K562 (cell line): ENCODE measurements at regions not wholly inside any gene's neighbourhood (a gene's known extent, or its start where the extent isn't known, plus 50 kb on each side); places are given as distances from the start of the nearest gene placed in this dataset.

ENCODE experiments used
- ATAC-seq: fragments of 200-7000 bp; cut with Tn5 transposase; 3 replicates; pipeline ENCODE4 v1.9.1; 2020; ENCODE audit warnings: moderate library complexity
- BruUV-seq: library from RNA; stranded (reverse); fragments of 400-500 nt; replicated peaks from 2 replicates; lab custom pipeline; 2021; lab: Mats Ljungman, UMichigan
- CTCF ChIA-PET: fragments of 300-600 bp; formaldehyde crosslinking; extraction: SDS; loops from one replicate; lab custom pipeline; 2021; ENCODE audit warnings: low intra/inter-chr PET ratio; lab: Yijun Ruan, JAX
- POLR2A ChIA-PET: fragments of 300-600, 350-650 bp; sonication (Branson Sonifier 250); formaldehyde crosslinking; extraction: SDS; loops from one replicate; lab custom pipeline; 2021; ENCODE audit warnings: antibody characterized with exemption, inconsistent platforms; lab: Yijun Ruan, JAX
- DNase-seq, 4 experiments: peaks; one replicate each; pipeline versions ENCODE4 v3.0.0 to v3.0.0-alpha.2; 2011 to 2018; ENCODE audit warnings: low spot score in 3 of 4, mixed read lengths in 3 of 4; ENCODE audit errors: extremely low read depth in 1 of 4
- FAIRE-seq: peaks from 2 replicates; lab custom pipeline; 2011; peaks lifted over from hg19 to GRCh38; lab: Jason Lieb, UNC
- H2AFZ ChIP-seq: 2 replicates; pipeline ENCODE4 v1.6.0; 2011; ENCODE audit warnings: low read depth, low read length, control low read depth, inconsistent platforms
- H3K27ac ChIP-seq: fragments of 200-600 bp; 3 replicates; pipeline ENCODE4 v1.8.0; 2011; ENCODE audit warnings: low read depth, mild to moderate bottlenecking, control low read depth, inconsistent platforms, low read length, moderate library complexity, mixed read lengths; ENCODE audit errors: extremely low read depth
- H3K27me3 ChIP-seq, 2 experiments: fragments of 300-600 bp in 1 of 2; 2 replicates in 1 of 2; 3 replicates in 1 of 2; pipeline versions ENCODE4 v1.6.0 to v1.8.0; 2011; ENCODE audit warnings: inconsistent platforms in 2 of 2, low read length in 2 of 2, mild to moderate bottlenecking in 1 of 2, mixed read lengths in 1 of 2, moderate library complexity in 1 of 2; ENCODE audit not compliant: control insufficient read depth in 2 of 2, insufficient read depth in 2 of 2
- H3K36me3 ChIP-seq: fragments of 300-600 bp; 3 replicates; pipeline ENCODE4 v1.8.0; 2011; ENCODE audit warnings: mild to moderate bottlenecking, low read length, inconsistent platforms; ENCODE audit not compliant: control insufficient read depth, insufficient read depth
- H3K4me1 ChIP-seq, 2 experiments: fragments of 200-600 bp in 1 of 2; replicated peaks in 1 of 2; 2 replicates in 1 of 2; 3 replicates in 1 of 2; pipeline versions ENCODE4 v1.5.1 to v1.8.0; 2011; ENCODE audit warnings: inconsistent platforms in 2 of 2, low read length in 2 of 2, mild to moderate bottlenecking in 1 of 2, mixed read lengths in 1 of 2, moderate library complexity in 1 of 2; ENCODE audit not compliant: control insufficient read depth in 2 of 2, insufficient read depth in 2 of 2
- H3K4me2 ChIP-seq: 2 replicates; pipeline ENCODE4 v1.6.1; 2011; ENCODE audit warnings: low read length, control low read depth, inconsistent platforms, mixed read lengths; ENCODE audit not compliant: insufficient read depth
- H3K4me3 ChIP-seq: fragments of 200-600 bp; sonication (generic), shearing (Covaris generic); 2 replicates; pipeline ENCODE4 v1.5.1; 2016; ENCODE audit warnings: control low read depth, inconsistent platforms
- H3K79me2 ChIP-seq: fragments of 200-600 bp; 3 replicates; pipeline ENCODE4 v1.8.0; 2011; ENCODE audit warnings: low read length, inconsistent platforms; ENCODE audit not compliant: control insufficient read depth, insufficient read depth
- H3K9ac ChIP-seq, 2 experiments: 2 replicates each; pipeline versions ENCODE4 v1.6.0 to v1.6.1; 2011; ENCODE audit warnings: low read depth in 2 of 2, low read length in 2 of 2, control low read depth in 1 of 2, inconsistent platforms in 1 of 2, mild to moderate bottlenecking in 1 of 2, mixed read lengths in 1 of 2; ENCODE audit not compliant: insufficient read depth in 1 of 2
- H3K9me1 ChIP-seq: one replicate; pipeline ENCODE4 v1.6.0; 2011; ENCODE audit warnings: inconsistent platforms, mild to moderate bottlenecking, low read length, moderate library complexity; ENCODE audit not compliant: control insufficient read depth, insufficient read depth
- H3K9me3 ChIP-seq: replicated peaks from 2 replicates; pipeline ENCODE4 v1.5.1; 2011; ENCODE audit warnings: low read depth, low read length, inconsistent platforms; ENCODE audit not compliant: control insufficient read depth, insufficient read depth
- H4K20me1 ChIP-seq: replicated peaks from 2 replicates; pipeline ENCODE4 v1.6.1; 2011; ENCODE audit warnings: low read length, inconsistent platforms, mixed read lengths; ENCODE audit not compliant: control insufficient read depth, insufficient read depth
- ARID1B ChIP-seq: fragments of 450-650 bp; IDR thresholded peaks from 2 replicates; pipeline ENCODE4 v1.6.1; 2016; ENCODE audit warnings: antibody characterized with exemption, mild to moderate bottlenecking, inconsistent platforms
- COPS2 ChIP-seq: fragments of 450-650 bp; conservative IDR thresholded peaks from 2 replicates; pipeline ENCODE4 v1.6.1; 2016; ENCODE audit warnings: mild to moderate bottlenecking, moderate library complexity
- ELF2 ChIP-seq: fragments of 250-450 bp; sonication (Bioruptor Pico); IDR thresholded peaks from 2 replicates; pipeline ENCODE4 v1.5.0; 2021; ENCODE audit warnings: mild to moderate bottlenecking
- GTF3C2 ChIP-seq: IDR thresholded peaks from 3 replicates; pipeline ENCODE4 v1.6.1; 2011; ENCODE audit warnings: borderline replicate concordance, mild to moderate bottlenecking, moderate library complexity; ENCODE audit not compliant: insufficient read length; ENCODE audit errors: extremely low read depth
- HDGF ChIP-seq: fragments of 450-650 bp; IDR thresholded peaks from 2 replicates; pipeline ENCODE4 v1.6.1; 2016
- NFATC3 ChIP-seq: fragments of 450-650 bp; IDR thresholded peaks from 2 replicates; pipeline ENCODE4 v1.6.1; 2017; ENCODE audit warnings: mild to moderate bottlenecking
- PHTF2 ChIP-seq: fragments of 250-450 bp; sonication (Bioruptor Pico); IDR thresholded peaks from 2 replicates; pipeline ENCODE4 v1.5.0; 2021; ENCODE audit warnings: mild to moderate bottlenecking
- SIN3A ChIP-seq, 2 experiments: fragments of 150-350 bp in 1 of 2; IDR thresholded peaks; 2 replicates each; pipeline ENCODE4 v1.6.1; 2011 to 2016; ENCODE audit warnings: borderline replicate concordance in 2 of 2, low read depth in 2 of 2, low read length in 2 of 2, mild to moderate bottlenecking in 2 of 2, moderate library complexity in 2 of 2; ENCODE audit not compliant: control insufficient read depth in 1 of 2
- SNRNP70 ChIP-seq: fragments of 200-400 bp; formaldehyde crosslinking; optimal IDR thresholded peaks from 2 replicates; pipeline ENCODE3; 2017; ENCODE audit warnings: low read depth, low read length
- THAP12 ChIP-seq: fragments of 250-450 bp; sonication (Bioruptor Pico); IDR thresholded peaks from 2 replicates; pipeline ENCODE4 v1.9.0; 2021; ENCODE audit warnings: mild to moderate bottlenecking, inconsistent platforms
- WHSC1 ChIP-seq: IDR thresholded peaks from one replicate; pipeline ENCODE4 v1.6.1; 2012; ENCODE audit warnings: low read length, control low read depth, inconsistent platforms
- ZC3H8 ChIP-seq: fragments of 450-650 bp; IDR thresholded peaks from 2 replicates; pipeline ENCODE4 v1.6.1; 2017
- ZNF146 ChIP-seq: IDR thresholded peaks from one replicate; pipeline ENCODE4 v1.6.1; 2018; ENCODE audit warnings: missing compliant biosample characterization; ENCODE audit not compliant: unreplicated experiment
- ZNF184 ChIP-seq: sonication (generic); formaldehyde crosslinking; IDR thresholded peaks from 2 replicates; pipeline ENCODE4 v1.5.0; 2020; ENCODE audit warnings: missing genetic modification reagents
- ZNF263 ChIP-seq: sonication (generic); formaldehyde crosslinking; IDR thresholded peaks from 2 replicates; pipeline ENCODE4 v1.8.0; 2022; ENCODE audit warnings: mild to moderate bottlenecking, missing genetic modification reagents, borderline replicate concordance
- ZNF57 ChIP-seq: fragments of 450-650 bp; formaldehyde crosslinking; IDR thresholded peaks from 2 replicates; pipeline ENCODE4 v1.4.0; 2020; ENCODE audit warnings: mild to moderate bottlenecking, moderate library complexity
- WGBS: fragments of 100-300 bp; shearing (Covaris generic); methylation state at CpG from one replicate; pipeline ENCODE4 v1.1.6; 2016; ENCODE audit warnings: low coverage, mixed read lengths; ENCODE audit not compliant: insufficient coverage; ENCODE audit errors: missing lambda C conversion rate; 5-methylcytosine and 5-hydroxymethylcytosine counted together
- in situ Hi-C: fragments of 300-500 bp; cut with MboI; formaldehyde crosslinking; loops from 4 replicates; pipeline ENCODE4 v1.15.0; 2018; ENCODE audit warnings: inconsistent platforms, mixed read lengths
- intact Hi-C: fragments of 100-400 bp; cut with micrococcal nuclease; formaldehyde crosslinking; loops from 2 replicates; pipeline ENCODE4 v1.14.2; 2022

GRCh38 chr3:78174821-78175220 is 1134.9 kb downstream of the ROBO2 start:
- ChIA-PET POLR2A (no interaction called here), CTCF (no interaction called here)
- DNase-seq (no peak), ATAC-seq (no peak), FAIRE-seq (no peak)
- in situ Hi-C loops, result no loop called here
- intact Hi-C loops, result no loop called here
- Histone ChIP-seq H3K9me3 (no peaks in the 10 kb centered on the region), H3K4me3 (no peak overlapping the region), H3K4me1 (no peaks in the 10 kb centered on the region), H3K9ac (no peak overlapping the region), H3K79me2 (no peaks in the 10 kb centered on the region), H3K4me2 (no peak overlapping the region), H3K9me1 (no peaks in the 10 kb centered on the region), H3K27ac (no peak overlapping the region), H3K27me3 (no peaks in the 10 kb centered on the region), H4K20me1 (no peaks in the 10 kb centered on the region), H3K36me3 (no peaks in the 10 kb centered on the region), H2AFZ (no peak overlapping the region)
- 0% methylated on average over 1 of the region's 1 CpG for WGBS
- no TSS peak for BruUV-seq
- no peak for TF ChIP-seq PHTF2 (CRISPR knock-in tag)
- TF ChIP-seq COPS2, result no peak
- no peak for TF ChIP-seq THAP12 (CRISPR knock-in tag)
- no peak for TF ChIP-seq SIN3A (IDR thresholded peaks at IDR 0.05; ENCODE audit: borderline replicate concordance in 2 of 2, control insufficient read depth in 1 of 2, low read depth in 2 of 2, low read length in 2 of 2)
- TF ChIP-seq ZNF57 (CRISPR knock-in tag), result no peak
- no peak for TF ChIP-seq ZNF146
- no peak for TF ChIP-seq WHSC1
- TF ChIP-seq ARID1B, result no peak
- TF ChIP-seq ZC3H8, result no peak
- TF ChIP-seq ELF2, result no peak
- TF ChIP-seq ZNF263 (CRISPR knock-in tag), result no peak
- TF ChIP-seq GTF3C2, result no peak
- TF ChIP-seq NFATC3, result no peak
- TF ChIP-seq SNRNP70, result no peak
- TF ChIP-seq HDGF, result no peak
- TF ChIP-seq ZNF184 (CRISPR knock-in tag), result no peak
